SK-N-SH (cell line): ENCODE measurements at regions not wholly inside any gene's neighbourhood (a gene's known extent, or its start where the extent isn't known, plus 50 kb on each side); places are given as distances from the start of the nearest gene placed in this dataset.

Experiments used
- CTCF ChIA-PET: fragments of 300-600, 350-600 bp; formaldehyde crosslinking; extraction: SDS; loops from one replicate; lab custom pipeline; 2021; lab: Yijun Ruan, JAX
- POLR2A ChIA-PET: fragments of 350-600 bp; sonication (Branson Sonifier 250); formaldehyde crosslinking; extraction: SDS; loops from one replicate; lab custom pipeline; 2020; ENCODE audit warnings: antibody characterized with exemption, inconsistent platforms; lab: Yijun Ruan, JAX
- DNase-seq: peaks from one replicate; pipeline ENCODE4 v3.0.0; 2012
- H2AFZ ChIP-seq: fragments of 200-600 bp; sonication (generic); 2 replicates; pipeline ENCODE4 v1.8.1; 2016; ENCODE audit warnings: antibody characterized with exemption, mild to moderate bottlenecking, low read depth
- H3F3A ChIP-seq: fragments of 200-600 bp; sonication (generic); replicated peaks from 2 replicates; pipeline ENCODE3; 2016; ENCODE audit warnings: antibody characterized with exemption, mild to moderate bottlenecking; ENCODE audit not compliant: insufficient read depth
- H3K27ac ChIP-seq, 2 experiments: fragments of 200-500 bp in 1 of 2; fragments of 200-600 bp in 1 of 2; sonication (Bioruptor generic) in 1 of 2; sonication (generic), shearing (Covaris generic) in 1 of 2; 2 replicates each; pipeline versions ENCODE4 v1.5.1 to v1.6.1; 2014 to 2016; ENCODE audit warnings: low read depth in 2 of 2, inconsistent platforms in 1 of 2, low read length in 1 of 2, mild to moderate bottlenecking in 1 of 2, mixed read lengths in 1 of 2
- H3K27me3 ChIP-seq: fragments of 200-600 bp; sonication (generic), shearing (Covaris generic); 2 replicates; pipeline ENCODE4 v1.6.1; 2016; ENCODE audit warnings: mixed run types; ENCODE audit not compliant: insufficient read depth
- H3K36me3 ChIP-seq, 2 experiments: fragments of 200-500 bp in 1 of 2; fragments of 200-600 bp in 1 of 2; sonication (Bioruptor generic) in 1 of 2; sonication (generic) in 1 of 2; replicated peaks in 1 of 2; 2 replicates each; pipeline versions ENCODE3 to v1.5.1; 2014 to 2016; ENCODE audit warnings: low read length in 1 of 2, mild to moderate bottlenecking in 1 of 2; ENCODE audit not compliant: insufficient read depth in 2 of 2, control insufficient read depth in 1 of 2
- H3K4me1 ChIP-seq, 2 experiments: fragments of 200-500 bp in 1 of 2; fragments of 200-600 bp in 1 of 2; sonication (Bioruptor generic) in 1 of 2; sonication (generic), shearing (Covaris generic) in 1 of 2; 2 replicates each; pipeline versions ENCODE4 v1.5.1 to v1.6.1; 2014 to 2016; ENCODE audit warnings: low read depth in 1 of 2, low read length in 1 of 2, mixed run types in 1 of 2; ENCODE audit not compliant: insufficient read depth in 2 of 2, control insufficient read depth in 1 of 2
- H3K4me2 ChIP-seq: fragments of 200-600 bp; sonication (generic), shearing (Covaris generic); 2 replicates; pipeline ENCODE4 v1.6.1; 2017; ENCODE audit warnings: mixed run types
- H3K4me3 ChIP-seq, 2 experiments: fragments of 200-500 bp in 1 of 2; fragments of 200-600 bp in 1 of 2; sonication (Bioruptor generic) in 1 of 2; sonication (generic), shearing (Covaris generic) in 1 of 2; 2 replicates each; pipeline versions ENCODE4 v1.5.1 to v1.8.1; 2014 to 2016; ENCODE audit warnings: low read depth in 2 of 2, inconsistent platforms in 1 of 2, low read length in 1 of 2, mild to moderate bottlenecking in 1 of 2, mixed read lengths in 1 of 2, moderate library complexity in 1 of 2
- H3K79me2 ChIP-seq: fragments of 200-600 bp; sonication (generic); 2 replicates; pipeline ENCODE4 v1.8.1; 2017; ENCODE audit warnings: mild to moderate bottlenecking; ENCODE audit not compliant: insufficient read depth
- H3K9ac ChIP-seq: fragments of 200-600 bp; sonication (generic); 2 replicates; pipeline ENCODE4 v1.6.1; 2017; ENCODE audit warnings: mixed run types
- H3K9me2 ChIP-seq: fragments of 200-600 bp; sonication (generic); 2 replicates; pipeline ENCODE4 v1.6.1; 2017; ENCODE audit warnings: mixed run types
- H3K9me3 ChIP-seq: fragments of 200-600 bp; sonication (generic); 2 replicates; pipeline ENCODE4 v1.6.1; 2017; ENCODE audit warnings: mixed run types, mild to moderate bottlenecking, moderate library complexity
- H4K20me1 ChIP-seq: fragments of 200-600 bp; sonication (generic); 2 replicates; pipeline ENCODE4 v1.6.1; 2017; ENCODE audit warnings: mild to moderate bottlenecking, mixed run types; ENCODE audit not compliant: insufficient read depth
- EZH2phosphoT487 ChIP-seq: fragments of 200-600 bp; sonication (generic); IDR thresholded peaks from 2 replicates; pipeline ENCODE4 v1.6.1; 2017; ENCODE audit warnings: low read depth, mixed run types, mild to moderate bottlenecking, antibody characterized with exemption, moderate library complexity, borderline replicate concordance
- FOXM1 ChIP-seq: IDR thresholded peaks from 2 replicates; pipeline ENCODE4 v1.4.0; 2012; ENCODE audit warnings: low read depth, mild to moderate bottlenecking
- GABPA ChIP-seq: IDR thresholded peaks from 2 replicates; pipeline ENCODE4 v1.4.0; 2012; ENCODE audit warnings: low read depth, mild to moderate bottlenecking
- GATA2 ChIP-seq: sonication (generic); formaldehyde crosslinking; IDR thresholded peaks from 2 replicates; pipeline ENCODE4 v1.5.0; 2020; ENCODE audit warnings: mild to moderate bottlenecking, missing genetic modification reagents
- JUND ChIP-seq: IDR thresholded peaks from 2 replicates; pipeline ENCODE4 v1.4.0; 2012
- RAD21 ChIP-seq: IDR thresholded peaks from 2 replicates; pipeline ENCODE4 v1.6.1; 2012; ENCODE audit warnings: mild to moderate bottlenecking, low read length
- RFX5 ChIP-seq: IDR thresholded peaks from 2 replicates; pipeline ENCODE4 v1.6.1; 2012; ENCODE audit warnings: mild to moderate bottlenecking, improper control_type of control experiment, low read length
- RXRA ChIP-seq: IDR thresholded peaks from 2 replicates; pipeline ENCODE4 v1.4.0; 2012; ENCODE audit warnings: low read depth, mild to moderate bottlenecking, borderline replicate concordance
- TCF12 ChIP-seq: IDR thresholded peaks from 2 replicates; pipeline ENCODE4 v1.4.0; 2012
- WGBS: methylation state at CpG from one replicate; pipeline ENCODE4 v1.1.6; 2017; ENCODE audit warnings: low lambda C conversion rate; 5-methylcytosine and 5-hydroxymethylcytosine counted together
- TF ChIP-seq, protein P1 (sequence below): fragments of 200-600 bp; sonication (generic); IDR thresholded peaks from 2 replicates; pipeline ENCODE4 v1.6.1; 2017; ENCODE audit warnings: antibody characterized with exemption, mild to moderate bottlenecking, moderate library complexity
- TF ChIP-seq, protein P2 (sequence below): IDR thresholded peaks from 2 replicates; pipeline ENCODE4 v1.4.0; 2012; ENCODE audit warnings: low read depth, borderline replicate concordance
- TF ChIP-seq, protein P3 (sequence below): IDR thresholded peaks from 2 replicates; pipeline ENCODE4 v1.4.0; 2012; ENCODE audit warnings: low read depth, borderline replicate concordance

DNA sequence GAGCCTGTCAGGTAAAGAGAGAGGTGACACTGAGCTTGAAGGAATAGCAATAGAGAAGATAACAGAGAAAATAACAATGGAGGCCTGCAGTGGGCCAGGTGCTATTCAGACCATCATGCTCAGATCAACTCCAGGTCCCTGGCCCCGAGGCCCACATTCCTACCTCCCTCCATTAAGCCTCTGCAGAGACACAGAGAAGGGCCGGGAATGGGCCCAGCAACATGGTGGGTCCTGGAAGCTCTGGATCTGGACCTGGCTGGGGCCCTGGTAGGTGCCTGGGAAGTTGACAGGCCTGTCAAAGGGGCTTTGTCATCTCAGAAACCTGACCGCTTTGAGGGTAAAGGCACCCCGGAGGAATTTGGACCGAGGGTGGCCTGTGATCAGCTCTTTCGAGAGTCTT is 159.7 kb upstream of the GLI2 start:
- no peak overlapping the region for H3K9ac ChIP-seq
- TF ChIP-seq, protein P1, sequence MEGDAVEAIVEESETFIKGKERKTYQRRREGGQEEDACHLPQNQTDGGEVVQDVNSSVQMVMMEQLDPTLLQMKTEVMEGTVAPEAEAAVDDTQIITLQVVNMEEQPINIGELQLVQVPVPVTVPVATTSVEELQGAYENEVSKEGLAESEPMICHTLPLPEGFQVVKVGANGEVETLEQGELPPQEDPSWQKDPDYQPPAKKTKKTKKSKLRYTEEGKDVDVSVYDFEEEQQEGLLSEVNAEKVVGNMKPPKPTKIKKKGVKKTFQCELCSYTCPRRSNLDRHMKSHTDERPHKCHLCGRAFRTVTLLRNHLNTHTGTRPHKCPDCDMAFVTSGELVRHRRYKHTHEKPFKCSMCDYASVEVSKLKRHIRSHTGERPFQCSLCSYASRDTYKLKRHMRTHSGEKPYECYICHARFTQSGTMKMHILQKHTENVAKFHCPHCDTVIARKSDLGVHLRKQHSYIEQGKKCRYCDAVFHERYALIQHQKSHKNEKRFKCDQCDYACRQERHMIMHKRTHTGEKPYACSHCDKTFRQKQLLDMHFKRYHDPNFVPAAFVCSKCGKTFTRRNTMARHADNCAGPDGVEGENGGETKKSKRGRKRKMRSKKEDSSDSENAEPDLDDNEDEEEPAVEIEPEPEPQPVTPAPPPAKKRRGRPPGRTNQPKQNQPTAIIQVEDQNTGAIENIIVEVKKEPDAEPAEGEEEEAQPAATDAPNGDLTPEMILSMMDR = no peak
- TF ChIP-seq RXRA (no peak), TCF12 (no peak), JUND (no peak), GABPA (no peak), RFX5 (no peak), FOXM1 (no peak), EZH2phosphoT487 (no peak), GATA2 (CRISPR knock-in tag) (no peak), RAD21 (no peak)
- TF ChIP-seq, protein P2, sequence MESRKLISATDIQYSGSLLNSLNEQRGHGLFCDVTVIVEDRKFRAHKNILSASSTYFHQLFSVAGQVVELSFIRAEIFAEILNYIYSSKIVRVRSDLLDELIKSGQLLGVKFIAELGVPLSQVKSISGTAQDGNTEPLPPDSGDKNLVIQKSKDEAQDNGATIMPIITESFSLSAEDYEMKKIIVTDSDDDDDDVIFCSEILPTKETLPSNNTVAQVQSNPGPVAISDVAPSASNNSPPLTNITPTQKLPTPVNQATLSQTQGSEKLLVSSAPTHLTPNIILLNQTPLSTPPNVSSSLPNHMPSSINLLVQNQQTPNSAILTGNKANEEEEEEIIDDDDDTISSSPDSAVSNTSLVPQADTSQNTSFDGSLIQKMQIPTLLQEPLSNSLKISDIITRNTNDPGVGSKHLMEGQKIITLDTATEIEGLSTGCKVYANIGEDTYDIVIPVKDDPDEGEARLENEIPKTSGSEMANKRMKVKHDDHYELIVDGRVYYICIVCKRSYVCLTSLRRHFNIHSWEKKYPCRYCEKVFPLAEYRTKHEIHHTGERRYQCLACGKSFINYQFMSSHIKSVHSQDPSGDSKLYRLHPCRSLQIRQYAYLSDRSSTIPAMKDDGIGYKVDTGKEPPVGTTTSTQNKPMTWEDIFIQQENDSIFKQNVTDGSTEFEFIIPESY = no peak
- TF ChIP-seq, protein P3, sequence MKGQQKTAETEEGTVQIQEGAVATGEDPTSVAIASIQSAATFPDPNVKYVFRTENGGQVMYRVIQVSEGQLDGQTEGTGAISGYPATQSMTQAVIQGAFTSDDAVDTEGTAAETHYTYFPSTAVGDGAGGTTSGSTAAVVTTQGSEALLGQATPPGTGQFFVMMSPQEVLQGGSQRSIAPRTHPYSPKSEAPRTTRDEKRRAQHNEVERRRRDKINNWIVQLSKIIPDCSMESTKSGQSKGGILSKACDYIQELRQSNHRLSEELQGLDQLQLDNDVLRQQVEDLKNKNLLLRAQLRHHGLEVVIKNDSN = no peak
- TF ChIP-seq, all 33 proteins: peak for 0
- 72% methylated on average over 6 of the region's 6 CpGs for WGBS
- H3K9me2 ChIP-seq = no peaks in the 10 kb centered on the region
- H3K79me2 ChIP-seq = no peaks in the 10 kb centered on the region
- no peaks in the 10 kb centered on the region for H3K9me3 ChIP-seq
- ChIA-PET POLR2A (no interaction called here), CTCF (interaction anchor here (1.7 kb wide), 1 partner anchor 233 kb away, joined by 6 read pairs; no protein-coding TSS in a partner anchor)
- H3K4me2 ChIP-seq = no peak overlapping the region
- no peak overlapping the region for H2AFZ ChIP-seq
- no peaks in the 10 kb centered on the region for H3K36me3 ChIP-seq
- H4K20me1 ChIP-seq = no peaks in the 10 kb centered on the region
- no peak overlapping the region for H3K27ac ChIP-seq
- no peaks in the 10 kb centered on the region for H3F3A ChIP-seq
- no peak for DNase-seq
- no peak overlapping the region for H3K4me3 ChIP-seq
- no peaks in the 10 kb centered on the region; a peak in 1 of 4 replicates for H3K4me1 ChIP-seq
- H3K27me3 ChIP-seq = peaks cover 24% of the 10 kb centered on the region; the same call in 1 of the 2 replicates
